NCI-H460 (cell line): ENCODE measurements at regions not wholly inside any gene's neighbourhood (a gene's known extent, or its start where the extent isn't known, plus 50 kb on each side); places are given as distances from the start of the nearest gene placed in this dataset.
"Not testable (repeated sequence)": the region's sequence is repeated elsewhere in the genome, so short reads cannot be mapped to it uniquely, and the experiment has no call there.

ENCODE experiments used
- DNase-seq: peaks from one replicate; pipeline ENCODE4 v3.0.0-alpha.2; 2016; ENCODE audit warnings: low read depth; ENCODE audit errors: extremely low read depth

GRCh38 chr6:114739656-114740055 lies 396.8 kb upstream of the HS3ST5 start:
- no peak for DNase-seq

GRCh38 chr6:114735025-114735735 lies 392.4 kb upstream of the HS3ST5 start:
- no peak for DNase-seq

- DNase-seq, result no peak
These were observed 390.8 kb upstream of the HS3ST5 start for GRCh38 chr6:114733596-114733995.

GRCh38 chr6:114718716-114719270 lies 376.0 kb upstream of the HS3ST5 start:
- DNase-seq, result no peak

DNA sequence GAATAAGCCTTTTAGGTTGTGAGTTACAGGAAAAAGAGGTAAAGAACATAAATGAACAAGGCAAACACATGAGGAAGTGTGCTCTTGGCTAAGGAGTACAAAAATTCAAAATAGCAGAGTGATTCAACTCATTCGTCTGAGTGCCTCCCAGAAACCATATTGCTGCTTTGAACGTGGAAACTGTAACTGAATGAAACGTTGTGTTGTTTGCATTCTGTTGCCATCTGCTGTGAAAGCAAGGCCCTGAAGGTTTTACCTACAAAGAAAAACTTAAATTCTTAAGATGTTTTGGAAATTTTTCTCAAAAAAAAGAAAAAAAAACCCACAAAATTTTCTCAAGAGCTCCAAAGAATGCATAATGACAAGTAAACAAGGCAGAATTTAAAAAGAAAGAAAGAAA lies 375.4 kb upstream of the HS3ST5 start:
- DNase-seq, result no peak

DNA sequence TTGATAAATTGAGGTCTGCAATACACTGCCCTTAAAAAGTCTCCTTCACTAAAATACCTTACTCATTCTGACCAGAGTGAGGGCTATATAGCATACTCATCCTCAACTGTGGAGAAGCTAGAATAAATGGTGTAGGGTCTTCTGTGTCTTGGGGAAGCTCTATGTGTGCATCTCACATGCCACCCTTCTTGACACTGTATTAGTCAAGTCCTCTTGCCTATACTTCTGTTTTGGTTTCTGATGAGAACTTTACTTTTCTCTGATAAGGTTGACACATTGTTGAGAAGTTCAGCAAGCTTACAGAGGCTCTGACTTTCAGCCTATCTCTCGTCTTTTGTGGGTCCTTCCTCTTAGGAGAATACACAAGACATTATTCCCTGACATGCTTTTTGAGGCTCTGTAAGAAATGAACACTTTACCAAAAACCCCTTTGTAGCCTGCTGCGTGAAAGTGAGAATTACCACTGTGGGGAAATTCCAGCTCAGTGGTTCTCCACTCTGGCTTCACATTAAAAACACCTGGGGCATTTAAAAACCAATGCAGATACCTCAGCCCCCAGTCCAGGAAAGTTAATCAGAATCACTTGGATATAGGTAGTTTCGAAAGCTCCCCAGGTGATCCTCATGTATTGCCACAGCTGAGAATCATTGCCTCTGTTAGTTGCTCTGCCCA lies 372.1 kb upstream of the HS3ST5 start:
- no peak for DNase-seq

- DNase-seq, result no peak
These were observed 370.9 kb upstream of the HS3ST5 start for GRCh38 chr6:114713690-114714089.

DNA sequence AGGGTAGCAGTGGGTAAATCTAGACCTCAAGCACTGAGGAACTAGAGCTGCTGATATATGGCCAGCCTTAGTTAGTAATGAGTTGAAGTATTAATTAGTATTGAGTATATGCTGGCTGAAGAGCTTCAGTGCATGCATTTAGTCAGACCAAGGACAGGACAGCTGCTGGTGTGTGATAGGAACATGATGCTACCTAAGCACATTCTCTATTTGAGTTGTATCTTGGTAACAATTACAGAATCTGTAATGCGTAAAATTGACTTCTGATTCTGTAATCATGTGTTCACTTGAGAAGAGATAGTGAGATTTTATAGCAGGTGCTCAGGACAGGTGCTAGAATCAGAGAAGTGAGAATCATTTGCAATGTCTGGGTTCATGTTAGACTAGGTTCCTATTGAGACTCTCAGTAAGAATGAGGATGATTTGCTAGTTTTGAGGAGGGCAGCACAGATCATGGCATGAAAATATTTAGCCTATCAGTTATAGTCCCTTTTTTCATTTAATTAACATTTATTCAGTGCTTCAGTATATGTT lies 369.4 kb upstream of the HS3ST5 start:
- DNase-seq, result no peak

- no peak for DNase-seq
These were observed 364.3 kb upstream of the HS3ST5 start for GRCh38 chr6:114707081-114707620.

DNA sequence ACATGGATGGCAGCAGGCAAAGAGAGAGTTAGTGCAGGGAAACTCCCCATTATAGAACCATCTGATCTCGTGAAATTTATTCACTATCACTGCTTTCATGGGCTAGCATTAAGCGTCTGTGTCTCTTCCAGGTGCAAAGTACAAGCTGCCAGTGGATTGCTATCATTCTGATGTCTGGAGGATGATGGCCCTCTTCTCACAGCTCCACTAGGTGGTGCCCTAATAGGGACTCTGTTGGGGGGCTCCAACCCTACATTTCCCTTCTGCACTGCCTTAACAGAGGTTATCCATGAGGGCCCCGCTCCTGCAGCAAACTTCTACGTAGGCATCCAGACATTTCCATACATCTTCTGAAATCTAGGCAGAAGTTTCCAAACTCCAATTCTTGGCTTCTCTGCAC lies 347.8 kb upstream of the HS3ST5 start:
- no peak for DNase-seq

- no peak for DNase-seq
These were observed 316.7 kb upstream of the HS3ST5 start for GRCh38 chr6:114659513-114659912.

DNA sequence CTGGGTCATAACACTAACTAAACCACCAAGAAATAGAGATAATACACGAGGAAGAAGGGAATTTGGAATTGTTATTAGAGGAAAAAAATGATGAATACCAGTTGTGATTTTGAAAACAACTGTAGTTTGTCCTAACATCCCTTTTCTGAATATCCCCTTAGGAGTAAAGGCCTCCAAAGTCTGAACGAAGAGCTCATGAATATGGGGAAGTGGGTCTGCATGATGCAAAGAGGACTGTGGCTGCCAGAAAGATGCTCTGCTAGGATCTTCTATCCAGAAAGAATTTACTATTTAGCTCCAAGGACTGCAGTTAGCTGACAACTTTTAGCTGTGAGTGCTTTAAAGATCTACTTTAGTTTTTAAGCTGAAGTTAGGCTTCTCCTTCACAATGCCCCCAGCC lies 308.8 kb upstream of the HS3ST5 start:
- DNase-seq, result no peak

DNA sequence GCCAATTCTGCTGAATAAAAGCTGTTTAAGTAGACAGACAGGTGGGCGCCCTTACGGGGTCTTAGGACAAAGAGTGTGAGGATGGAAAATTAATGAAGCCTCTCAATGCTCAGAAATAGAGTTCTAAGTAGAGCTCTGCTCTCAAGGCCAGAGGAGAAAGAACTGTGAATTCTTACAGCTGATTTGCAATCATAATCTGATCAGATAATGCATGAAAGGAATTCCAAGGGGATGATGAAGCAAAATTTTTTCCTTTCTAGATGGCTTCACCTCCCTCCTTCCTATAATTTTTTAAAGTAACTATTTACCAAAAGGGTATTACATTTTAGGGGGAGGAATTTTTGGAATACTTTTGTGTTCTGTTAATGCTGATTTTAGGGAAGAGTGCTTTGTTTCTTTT lies 308.1 kb upstream of the HS3ST5 start:
- DNase-seq, result no peak

- no peak for DNase-seq
These were observed 306.5 kb upstream of the HS3ST5 start for GRCh38 chr6:114649298-114649697.

- no peak for DNase-seq
These were observed 306.0 kb upstream of the HS3ST5 start for GRCh38 chr6:114648847-114649246.

GRCh38 chr6:114638341-114638740 lies 295.5 kb upstream of the HS3ST5 start:
- DNase-seq, result no peak

GRCh38 chr6:114634016-114634415 lies 291.2 kb upstream of the HS3ST5 start:
- no peak for DNase-seq

- DNase-seq, result not testable (repeated sequence)
These were observed 283.4 kb upstream of the HS3ST5 start for GRCh38 chr6:114626226-114626625.

- no peak for DNase-seq
These were observed 276.9 kb upstream of the HS3ST5 start for GRCh38 chr6:114619621-114620200.

DNA sequence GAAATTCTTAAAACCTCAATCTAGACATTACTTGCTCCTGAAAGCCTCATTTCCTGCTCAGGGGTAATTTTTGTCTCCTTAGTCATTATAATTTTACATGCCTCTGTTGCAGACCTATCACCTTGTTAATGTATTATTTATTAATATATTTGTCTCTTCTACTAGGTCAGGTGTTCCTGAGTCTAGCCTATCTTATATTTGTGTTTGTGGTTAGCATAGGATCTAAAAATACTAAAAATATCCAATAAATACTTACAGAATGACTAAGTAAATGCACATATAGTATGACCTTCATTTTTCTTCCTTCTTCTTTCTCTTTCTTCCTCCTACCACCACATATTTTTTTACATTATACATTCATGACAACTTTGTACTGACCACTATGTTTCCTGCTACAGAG lies 268.9 kb upstream of the HS3ST5 start:
- no peak for DNase-seq

DNA sequence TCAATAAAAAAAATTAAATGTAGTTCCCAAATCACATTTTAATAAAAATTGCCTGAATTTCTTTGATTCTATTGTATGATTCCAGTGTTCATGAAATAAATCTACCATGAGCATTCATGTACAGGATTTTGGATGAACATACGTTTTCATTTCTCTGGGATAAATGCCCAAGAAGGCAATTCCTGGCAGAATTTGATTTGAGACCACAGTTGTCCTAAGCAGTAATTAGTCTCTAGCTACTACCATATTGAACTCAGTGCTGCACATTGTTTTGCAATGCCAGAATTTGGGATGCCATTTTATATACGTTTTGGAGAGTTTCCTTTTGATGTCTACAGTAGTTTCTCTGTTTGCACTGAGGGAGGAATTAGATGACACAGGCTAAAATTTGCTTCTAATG lies 265.3 kb upstream of the HS3ST5 start:
- DNase-seq, result no peak
